KBM-7 (cell line): ENCODE measurements at regions not wholly inside any gene's neighbourhood (a gene's known extent, or its start where the extent isn't known, plus 50 kb on each side); places are given as distances from the start of the nearest gene placed in this dataset.

Source experiments
- DNase-seq: peaks from one replicate; pipeline ENCODE4 v3.0.0-alpha.2; 2015
- in situ Hi-C: fragments of 300-500 bp; cut with MboI; formaldehyde crosslinking; loops from 2 replicates; pipeline ENCODE4 v1.14.3; 2020; ENCODE audit warnings: low sequenced_read_pairs, low pct_unique_long_range_greater_than_20kb, mixed read lengths

DNA sequence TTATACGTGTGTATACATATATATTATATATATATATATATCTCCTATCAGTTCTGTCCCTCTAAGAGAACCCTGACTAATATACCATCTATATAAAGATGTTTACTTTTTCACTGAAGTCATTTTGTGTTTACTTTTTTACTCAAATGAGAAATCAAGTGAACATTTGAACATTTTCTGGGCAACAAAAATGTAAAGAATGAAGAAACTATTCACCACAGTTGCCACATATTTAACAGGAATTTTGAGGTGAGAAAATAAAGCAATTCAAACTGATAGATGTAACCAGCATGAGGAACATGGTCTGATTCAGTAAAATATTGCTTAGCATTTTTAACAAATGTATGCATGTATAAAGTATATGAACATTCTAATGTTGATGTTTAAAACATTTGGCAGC lies 299.2 kb upstream of the KLHL1 start:
- DNase-seq, result no peak
- in situ Hi-C loops, result no loop called here

DNA sequence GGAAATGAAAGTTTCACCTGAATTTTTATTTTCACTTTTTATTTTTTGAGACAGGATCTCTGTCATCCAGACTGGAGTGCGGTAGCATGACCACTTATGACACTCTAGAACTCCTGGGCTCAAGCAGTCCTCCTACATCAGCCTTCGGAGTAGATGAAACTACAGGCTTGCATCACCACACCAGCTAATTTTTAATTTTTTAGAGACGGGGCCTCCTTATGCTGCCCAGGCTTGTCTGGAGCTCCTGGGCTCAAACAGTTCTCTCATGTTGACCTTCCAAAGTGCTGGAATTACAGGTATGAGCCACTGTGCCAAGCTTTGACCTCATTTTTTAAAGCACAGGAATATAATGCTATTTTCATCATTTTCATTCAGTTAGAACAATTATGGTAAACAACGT lies 297.0 kb upstream of the KLHL1 start:
- in situ Hi-C loops, result no loop called here
- DNase-seq, result no peak

DNA sequence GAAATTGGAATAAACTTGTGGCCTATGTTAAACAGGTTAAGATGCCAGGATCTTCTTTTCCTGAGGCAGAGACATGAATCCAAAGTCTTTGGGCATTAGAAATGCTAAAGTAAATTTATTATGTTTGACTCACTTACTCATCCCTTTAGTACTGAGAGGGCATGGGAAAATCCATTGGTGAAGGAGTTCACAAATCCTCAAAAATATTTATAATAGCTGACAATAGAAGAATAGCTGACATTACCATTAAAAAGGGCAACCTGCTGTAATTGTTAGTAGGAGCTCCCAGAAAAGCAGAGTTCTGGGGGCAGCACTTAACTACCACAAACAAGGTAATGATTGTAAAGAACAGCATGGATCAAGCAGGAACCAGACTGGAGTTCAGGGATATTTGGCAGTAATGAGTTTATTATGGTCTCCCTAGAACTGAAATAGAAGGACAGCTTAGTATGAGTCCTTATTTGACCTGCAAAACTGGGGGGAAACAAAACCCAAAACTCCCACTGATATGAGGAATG lies 285.8 kb upstream of the KLHL1 start:
- in situ Hi-C loops, result no loop called here

GRCh38 chr13:70391678-70392077 lies 283.4 kb upstream of the KLHL1 start:
- in situ Hi-C loops, result no loop called here
- no peak for DNase-seq

More for the DNA sequence above, 285.8 kb upstream of the KLHL1 start:
- no peak for DNase-seq

DNA sequence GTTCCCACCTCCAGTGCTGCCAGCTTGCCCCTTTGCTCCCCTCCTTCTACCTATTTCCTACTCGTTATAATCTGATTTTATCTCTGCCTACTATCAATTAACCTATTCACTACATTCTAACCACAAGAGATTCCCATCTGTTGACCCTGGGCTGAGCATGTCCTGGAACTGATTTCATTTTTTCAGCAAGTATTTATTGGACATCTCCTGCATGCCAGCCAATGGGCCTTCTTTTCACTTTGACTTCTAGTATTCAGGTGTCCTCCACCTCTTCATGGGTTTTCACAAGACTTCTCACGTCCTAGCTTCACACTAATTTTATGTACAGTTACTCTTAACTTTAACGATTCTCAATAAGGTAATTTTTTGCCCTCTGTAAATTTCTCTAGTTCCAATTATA lies 282.7 kb upstream of the KLHL1 start:
- in situ Hi-C loops, result no loop called here
- no peak for DNase-seq

DNA sequence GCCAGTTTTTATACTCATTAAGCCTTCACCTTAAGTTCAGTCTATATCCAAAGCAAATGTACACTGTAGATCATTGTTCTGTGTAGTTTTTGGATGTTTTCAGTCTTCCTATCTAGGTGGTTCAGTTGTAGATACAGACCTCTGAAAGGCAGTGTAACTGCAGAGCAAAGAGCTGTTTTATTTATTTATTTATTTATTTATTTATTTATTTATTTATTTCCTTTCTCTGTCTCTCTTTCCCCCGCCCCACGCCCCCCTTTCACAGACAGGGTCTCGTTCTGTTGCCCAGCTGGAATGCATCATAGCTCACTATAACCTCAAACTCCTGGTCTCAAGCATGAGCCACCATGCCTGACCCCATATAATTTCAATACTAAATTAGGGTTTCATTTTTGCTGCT lies 281.8 kb upstream of the KLHL1 start:
- in situ Hi-C loops, result no loop called here
- DNase-seq, result no peak

- in situ Hi-C loops, result no loop called here
- DNase-seq, result no peak
These were observed 280.7 kb upstream of the KLHL1 start for GRCh38 chr13:70388935-70389334.

DNA sequence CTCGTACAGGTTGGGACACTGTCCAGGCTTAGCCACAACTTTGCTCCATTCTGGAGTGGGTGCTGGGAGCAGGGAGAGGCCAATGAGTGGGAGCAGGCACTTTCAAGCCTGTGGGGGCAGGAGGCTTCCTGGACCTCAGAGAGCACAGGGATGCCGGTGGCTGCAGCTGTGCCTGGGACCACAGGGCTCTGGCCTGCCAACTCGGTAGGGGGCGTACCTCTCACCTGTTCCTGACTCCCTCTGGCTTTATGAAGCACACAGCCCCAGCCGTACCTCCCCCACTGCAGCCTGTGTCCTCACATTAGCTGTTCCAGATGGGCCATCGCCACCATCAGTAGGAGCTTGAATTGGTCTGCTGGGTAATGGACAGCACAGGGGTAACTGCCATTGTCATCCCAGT lies 278.7 kb upstream of the KLHL1 start:
- in situ Hi-C loops, result no loop called here
- DNase-seq, result no peak

GRCh38 chr13:70385852-70386251 lies 277.6 kb upstream of the KLHL1 start:
- in situ Hi-C loops, result no loop called here
- DNase-seq, result no peak

- in situ Hi-C loops, result no loop called here
- no peak for DNase-seq
These were observed 275.9 kb upstream of the KLHL1 start for GRCh38 chr13:70384156-70384555.

DNA sequence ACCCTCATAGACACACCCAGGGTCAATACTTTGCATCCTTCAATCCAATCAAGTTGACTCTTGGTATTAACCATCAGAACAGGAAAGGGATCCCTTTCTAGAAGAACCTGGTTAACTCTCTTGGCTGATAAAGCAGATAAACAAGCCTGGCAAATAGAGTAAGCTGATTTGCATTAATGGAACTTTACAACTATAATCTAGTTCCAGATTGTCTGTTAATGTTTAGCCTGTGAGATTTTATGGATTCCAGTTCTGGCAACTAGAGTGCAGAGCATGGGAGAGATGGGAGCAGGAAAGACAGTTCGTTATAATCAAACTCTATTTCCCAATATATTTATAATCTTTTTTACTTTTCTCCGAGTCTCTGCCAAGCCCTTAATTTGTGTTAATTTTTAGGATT lies 272.6 kb upstream of the KLHL1 start:
- in situ Hi-C loops, result no loop called here
- DNase-seq, result no peak

GRCh38 chr13:70375718-70376117 lies 267.5 kb upstream of the KLHL1 start:
- no peak for DNase-seq
- in situ Hi-C loops, result no loop called here

GRCh38 chr13:70370924-70371323 lies 262.7 kb upstream of the KLHL1 start:
- in situ Hi-C loops, result no loop called here
- DNase-seq, result no peak

GRCh38 chr13:70366720-70367119 lies 258.5 kb upstream of the KLHL1 start:
- in situ Hi-C loops, result no loop called here
- DNase-seq, result no peak

DNA sequence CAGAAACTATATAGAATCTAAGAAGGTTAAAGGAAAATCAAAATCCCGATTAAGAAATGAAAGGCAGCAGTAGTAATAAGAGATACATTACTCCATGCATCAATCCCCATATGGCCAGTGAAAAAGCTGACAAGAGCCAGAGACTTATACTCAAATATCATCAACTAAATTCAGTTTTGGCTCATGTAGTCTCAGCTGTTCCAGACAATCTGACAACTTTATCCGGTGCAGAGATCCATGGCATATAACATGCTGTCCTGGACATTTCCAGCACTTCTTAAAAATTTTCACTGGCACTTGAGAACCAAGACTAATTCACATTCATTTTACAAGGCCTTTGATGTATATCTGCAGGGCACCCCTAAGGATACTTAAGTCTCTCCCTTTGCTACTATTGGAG lies 255.7 kb upstream of the KLHL1 start:
- in situ Hi-C loops, result no loop called here
- DNase-seq, result no peak

- no peak for DNase-seq
- in situ Hi-C loops, result no loop called here
These were observed 254.7 kb upstream of the KLHL1 start for GRCh38 chr13:70362820-70363570.

DNA sequence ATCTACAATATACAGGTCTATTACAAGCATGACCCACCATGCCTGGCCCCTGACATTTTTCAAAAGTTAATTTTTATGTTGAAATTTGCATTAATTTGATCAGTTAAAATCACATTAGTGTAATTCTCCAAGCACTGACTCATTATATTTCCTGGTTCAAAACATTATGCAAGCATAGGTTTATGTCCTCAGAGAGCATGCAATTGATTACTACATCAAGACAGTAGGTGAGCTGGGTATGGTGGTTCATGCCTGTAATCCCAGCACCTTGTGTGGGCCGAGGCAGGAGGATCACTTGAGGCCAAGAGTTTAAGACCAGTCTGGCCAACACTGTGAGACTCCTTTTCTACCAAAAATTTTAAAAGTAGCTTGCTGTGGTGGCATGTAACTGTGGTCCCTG lies 248.8 kb upstream of the KLHL1 start:
- DNase-seq, result no peak
- in situ Hi-C loops, result no loop called here

DNA sequence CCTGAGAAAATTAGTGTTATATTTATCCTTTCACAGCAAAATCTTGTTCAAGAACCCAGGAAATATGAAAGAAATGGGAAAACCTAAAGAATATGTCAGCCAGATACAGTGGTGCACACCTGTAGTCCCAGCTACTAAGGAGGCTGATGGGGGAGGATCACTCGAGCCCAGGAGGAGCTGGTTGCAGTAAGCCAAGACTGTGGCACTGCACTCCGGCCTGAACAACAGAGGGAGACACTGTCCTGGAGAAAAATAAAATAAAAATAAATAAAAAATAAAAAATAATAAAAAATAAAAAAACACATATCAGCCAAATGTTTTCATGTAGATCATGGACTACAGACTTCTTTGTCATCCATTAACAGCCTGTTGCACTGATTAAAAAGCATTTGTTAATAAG lies 244.8 kb upstream of the KLHL1 start:
- DNase-seq, result no peak
- in situ Hi-C loops, result no loop called here

DNA sequence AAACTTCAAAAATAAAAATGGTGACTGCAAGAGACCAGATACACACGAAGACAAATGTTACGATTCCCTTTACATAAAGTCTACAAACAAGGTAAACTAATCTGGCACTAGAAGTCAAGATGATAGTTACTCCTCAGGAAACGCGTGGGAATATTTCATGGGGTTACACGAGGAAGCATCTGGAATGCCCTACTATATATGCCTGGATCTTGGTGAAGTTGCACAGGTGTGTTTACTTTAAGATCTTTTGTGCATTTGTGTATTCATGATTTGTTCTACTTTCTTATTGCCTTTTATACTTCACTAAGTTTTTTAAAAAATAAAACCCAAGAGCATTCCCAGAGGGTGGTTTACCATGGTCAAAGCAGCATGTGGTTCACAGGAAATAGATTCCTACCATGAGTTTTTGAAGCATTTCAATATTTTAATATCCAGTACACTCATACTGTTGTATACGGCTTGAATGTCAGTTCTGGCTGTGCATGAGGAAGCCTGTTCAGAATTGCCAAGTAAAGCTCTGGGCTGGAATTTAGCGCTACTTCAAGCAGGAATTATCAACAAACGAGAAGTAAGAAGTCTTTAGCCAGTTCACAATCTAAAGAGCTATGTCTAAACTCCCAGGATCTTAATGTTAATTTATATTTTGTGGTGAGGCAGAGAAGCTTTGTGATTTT lies 239.8 kb upstream of the KLHL1 start:
- DNase-seq, result no peak

DNA sequence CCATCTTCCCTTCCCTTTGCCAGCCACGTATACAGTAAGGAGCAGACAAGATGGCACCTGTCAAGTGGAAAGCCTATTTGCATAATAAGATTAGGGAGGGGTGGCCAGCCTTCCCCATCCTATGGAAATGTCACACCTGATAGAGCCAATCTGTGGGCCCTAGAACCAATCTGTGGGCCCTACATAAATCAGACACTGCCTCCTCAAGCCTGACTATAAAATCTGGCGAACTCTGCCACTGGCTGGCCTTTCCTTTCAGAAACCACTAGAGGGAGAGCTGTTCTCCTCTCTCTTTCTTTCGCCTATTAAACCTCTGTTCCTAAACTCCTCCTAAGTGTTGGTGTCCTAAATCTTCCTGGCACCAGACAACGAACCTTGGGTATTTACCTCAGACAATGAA lies 231.5 kb upstream of the KLHL1 start:
- in situ Hi-C loops, result no loop called here
- peak; percentile 23 for DNase-seq

More for the DNA sequence above, 239.8 kb upstream of the KLHL1 start:
- in situ Hi-C loops, result no loop called here

DNA sequence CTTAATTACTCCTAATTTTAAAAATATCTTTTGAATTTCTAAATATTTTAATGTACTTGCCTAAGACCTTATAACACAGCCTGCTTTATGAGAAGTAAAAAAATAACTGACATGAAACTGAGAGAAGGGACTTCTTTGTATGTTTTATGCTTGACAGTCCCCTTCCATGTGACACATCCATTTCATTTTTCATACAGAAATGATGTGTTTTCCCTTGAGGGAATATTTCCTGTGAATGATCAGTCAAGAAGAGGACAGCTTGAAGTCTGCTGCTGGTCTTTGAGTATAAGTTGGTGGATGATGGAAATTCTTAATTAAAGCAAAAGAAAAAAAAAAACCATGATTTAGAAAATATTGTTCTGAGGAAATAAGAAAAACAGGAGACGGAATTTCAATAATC lies 230.4 kb upstream of the KLHL1 start:
- in situ Hi-C loops, result no loop called here
- no peak for DNase-seq
